H1 (cell line): ENCODE measurements at regions not wholly inside any gene's neighbourhood (a gene's known extent, or its start where the extent isn't known, plus 50 kb on each side); places are given as distances from the start of the nearest gene placed in this dataset.

ENCODE experiments used
- CTCF ChIA-PET: fragments of 300-600 bp; sonication (Branson Sonifier 250); formaldehyde crosslinking; loops from one replicate; lab custom pipeline; 2021; ENCODE audit not compliant: partially characterized antibody; lab: Charles Lee
- POLR2A ChIA-PET: fragments of 300-600 bp; sonication (Branson Sonifier 250); formaldehyde crosslinking; loops from one replicate; lab custom pipeline; 2021; ENCODE audit warnings: inconsistent platforms; ENCODE audit not compliant: partially characterized antibody; lab: Charles Lee
- DNase-seq, 2 experiments: peaks; one replicate each; pipeline versions ENCODE4 v3.0.0 to v3.0.0-alpha.2; 2010 to 2022; ENCODE audit warnings: low spot score in 2 of 2, low read depth in 1 of 2, mixed read lengths in 1 of 2
- FAIRE-seq: peaks from 2 replicates; lab custom pipeline; 2011; peaks lifted over from hg19 to GRCh38; lab: Jason Lieb, UNC
- H2AFZ ChIP-seq: 2 replicates; pipeline ENCODE4 v1.8.1; 2012; ENCODE audit warnings: low read length, inconsistent platforms
- H2AK5ac ChIP-seq: 2 replicates; pipeline ENCODE4 v1.6.1; 2013; ENCODE audit warnings: low read depth, low read length
- H2BK120ac ChIP-seq: replicated peaks from 2 replicates; pipeline ENCODE3; 2013; ENCODE audit warnings: low read depth, low read length, inconsistent platforms
- H2BK12ac ChIP-seq: 2 replicates; pipeline ENCODE4 v1.6.1; 2013; ENCODE audit warnings: low read depth, low read length
- H2BK15ac ChIP-seq: 2 replicates; pipeline ENCODE4 v1.6.1; 2013; ENCODE audit warnings: low read length
- H2BK20ac ChIP-seq: 2 replicates; pipeline ENCODE4 v1.6.1; 2013; ENCODE audit warnings: low read length
- H2BK5ac ChIP-seq: 2 replicates; pipeline ENCODE4 v1.6.1; 2013; ENCODE audit warnings: low read depth, low read length
- H3K14ac ChIP-seq: 2 replicates; pipeline ENCODE4 v1.6.1; 2013; ENCODE audit warnings: inconsistent platforms; ENCODE audit not compliant: insufficient read length
- H3K18ac ChIP-seq: 2 replicates; pipeline ENCODE4 v1.6.1; 2013; ENCODE audit warnings: low read length; ENCODE audit errors: extremely low read depth
- H3K23ac ChIP-seq: 2 replicates; pipeline ENCODE4 v1.6.1; 2013; ENCODE audit warnings: inconsistent platforms; ENCODE audit not compliant: insufficient read length
- H3K23me2 ChIP-seq: 2 replicates; pipeline ENCODE4 v1.6.1; 2013; ENCODE audit warnings: low read depth, low read length
- H3K27ac ChIP-seq: 2 replicates; pipeline ENCODE4 v1.6.1; 2011; ENCODE audit warnings: low read depth, low read length, inconsistent platforms
- H3K27me3 ChIP-seq, 4 experiments: replicated peaks in 1 of 4; 1 replicate in 1 of 4; 2 replicates in 3 of 4; pipeline versions ENCODE4 v1.6.1 to v1.8.1; 2011 to 2013; ENCODE audit warnings: low read length in 3 of 4, mild to moderate bottlenecking in 3 of 4, inconsistent platforms in 2 of 4, mixed read lengths in 2 of 4, moderate library complexity in 1 of 4; ENCODE audit not compliant: control insufficient read depth in 3 of 4, insufficient read depth in 3 of 4; ENCODE audit errors: extremely low read depth in 1 of 4
- H3K36me3 ChIP-seq, 4 experiments: 2 replicates each; pipeline versions ENCODE4 v1.6.1 to v1.8.1; 2011 to 2013; ENCODE audit warnings: mild to moderate bottlenecking in 4 of 4, low read length in 3 of 4, moderate library complexity in 2 of 4, control low read depth in 1 of 4, inconsistent platforms in 1 of 4; ENCODE audit not compliant: insufficient read depth in 4 of 4, control insufficient read depth in 2 of 4
- H3K4ac ChIP-seq: replicated peaks from 2 replicates; pipeline ENCODE3; 2013; ENCODE audit warnings: low read length, low read depth, mixed read lengths, inconsistent platforms; ENCODE audit not compliant: insufficient read length
- H3K4me1 ChIP-seq, 4 experiments: replicated peaks in 1 of 4; 1 replicate in 1 of 4; 2 replicates in 3 of 4; pipeline versions ENCODE4 v1.6.1 to v1.8.1; 2011 to 2013; ENCODE audit warnings: low read length in 3 of 4, inconsistent platforms in 2 of 4, mixed read lengths in 1 of 4; ENCODE audit not compliant: insufficient read depth in 4 of 4, control insufficient read depth in 3 of 4
- H3K4me2 ChIP-seq, 2 experiments: 2 replicates each; pipeline versions ENCODE4 v1.6.1 to v1.8.1; 2011 to 2013; ENCODE audit warnings: low read depth in 2 of 2, low read length in 2 of 2, control low read depth in 1 of 2, inconsistent platforms in 1 of 2, mild to moderate bottlenecking in 1 of 2; ENCODE audit not compliant: insufficient read depth in 1 of 2
- H3K4me3 ChIP-seq, 4 experiments: fragments of 200-600, 300-600 bp in 1 of 4; sonication (generic), shearing (Covaris generic), sonication (Bioruptor Twin) in 1 of 4; 2 replicates each; pipeline versions ENCODE4 v1.5.1 to v1.8.1; 2011 to 2016; ENCODE audit warnings: low read length in 4 of 4, low read depth in 3 of 4, control low read depth in 2 of 4, inconsistent platforms in 2 of 4, mild to moderate bottlenecking in 2 of 4, mixed read lengths in 1 of 4, moderate library complexity in 1 of 4; ENCODE audit not compliant: insufficient read depth in 2 of 4; ENCODE audit errors: extremely low read depth in 1 of 4
- H3K56ac ChIP-seq: replicated peaks from 2 replicates; pipeline ENCODE3; 2013; ENCODE audit warnings: low read depth, mild to moderate bottlenecking, mixed read lengths, low read length, inconsistent platforms; ENCODE audit not compliant: insufficient read length
- H3K79me1 ChIP-seq: 2 replicates; pipeline ENCODE4 v1.6.1; 2013; ENCODE audit warnings: low read depth, low read length, control low read depth
- H3K79me2 ChIP-seq, 2 experiments: 2 replicates each; pipeline versions ENCODE4 v1.6.1 to v1.8.1; 2012 to 2013; ENCODE audit warnings: low read length in 2 of 2, mild to moderate bottlenecking in 2 of 2, inconsistent platforms in 1 of 2; ENCODE audit not compliant: insufficient read depth in 2 of 2, control insufficient read depth in 1 of 2
- H3K9ac ChIP-seq, 4 experiments: replicated peaks in 1 of 4; 1 replicate in 1 of 4; 2 replicates in 3 of 4; pipeline versions ENCODE4 v1.6.1 to v1.8.1; 2011 to 2013; ENCODE audit warnings: low read depth in 3 of 4, low read length in 3 of 4, control low read depth in 2 of 4, mild to moderate bottlenecking in 2 of 4, moderate library complexity in 2 of 4, inconsistent platforms in 1 of 4; ENCODE audit errors: extremely low read depth in 1 of 4
- H3K9me3 ChIP-seq, 2 experiments: 2 replicates each; pipeline versions ENCODE4 v1.6.1 to v1.8.1; 2012 to 2013; ENCODE audit warnings: mild to moderate bottlenecking in 2 of 2, moderate library complexity in 2 of 2, control low read depth in 1 of 2, inconsistent platforms in 1 of 2, low read depth in 1 of 2, low read length in 1 of 2, mixed read lengths in 1 of 2; ENCODE audit not compliant: insufficient read depth in 2 of 2
- H4K20me1 ChIP-seq, 2 experiments: replicated peaks in 1 of 2; 2 replicates each; pipeline versions ENCODE3 to v1.8.1; 2011 to 2013; ENCODE audit warnings: inconsistent platforms in 2 of 2, low read length in 2 of 2, mild to moderate bottlenecking in 1 of 2; ENCODE audit not compliant: insufficient read depth in 2 of 2, control insufficient read depth in 1 of 2
- H4K5ac ChIP-seq: 2 replicates; pipeline ENCODE4 v1.6.1; 2013; ENCODE audit warnings: low read length, low read depth, mixed read lengths, inconsistent platforms; ENCODE audit not compliant: insufficient read length
- H4K8ac ChIP-seq: 2 replicates; pipeline ENCODE4 v1.8.0; 2013; ENCODE audit warnings: mild to moderate bottlenecking, moderate library complexity, low read length, inconsistent platforms; ENCODE audit not compliant: insufficient read depth; ENCODE audit errors: extremely low read depth
- H4K91ac ChIP-seq: replicated peaks from 2 replicates; pipeline ENCODE3; 2013; ENCODE audit warnings: low read length, mixed read lengths, inconsistent platforms; ENCODE audit not compliant: insufficient read length
- CBX8 ChIP-seq: fragments of 300-800, 300-1000 bp; sonication (generic); IDR thresholded peaks from 2 replicates; pipeline ENCODE4 v1.7.1; 2016; ENCODE audit warnings: low read depth, low read length, borderline replicate concordance
- TEAD4 ChIP-seq: IDR thresholded peaks from 2 replicates; pipeline ENCODE4 v1.6.1; 2012; ENCODE audit warnings: low read depth, low read length, inconsistent platforms, mixed read lengths
- USF2 ChIP-seq: IDR thresholded peaks from 2 replicates; pipeline ENCODE4 v1.6.1; 2011; ENCODE audit warnings: low read length, improper control_type of control experiment
- ZNF274 ChIP-seq: IDR thresholded peaks from 2 replicates; pipeline ENCODE4 v1.7.0; 2012; ENCODE audit warnings: low read length, borderline replicate concordance; ENCODE audit errors: extremely low read depth

DNA sequence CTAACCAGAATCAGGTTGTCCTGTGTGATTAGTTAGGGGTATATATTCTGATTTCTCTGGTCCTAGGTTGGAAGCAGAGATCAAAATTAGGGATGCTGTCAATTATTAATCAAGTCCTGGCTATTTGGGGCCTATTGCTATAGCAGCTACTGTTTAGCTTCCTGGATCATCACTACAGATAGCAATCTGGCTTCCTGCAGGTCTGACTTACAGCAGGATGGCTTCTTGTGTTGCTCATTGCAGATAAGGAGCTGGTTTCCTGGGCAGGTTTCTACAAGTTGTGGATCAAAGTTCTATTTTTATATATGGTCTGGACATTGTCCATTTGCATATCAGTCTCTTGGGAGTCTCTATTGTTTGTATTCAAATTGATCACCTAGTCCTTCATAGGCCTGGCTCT lies 57.7 kb upstream of the C4orf54 start:
- Histone ChIP-seq H3K9me3 (no peaks in the 10 kb centered on the region), H3K79me1 (no peaks in the 10 kb centered on the region), H3K18ac (no peak overlapping the region), H4K20me1 (no peaks in the 10 kb centered on the region), H3K14ac (no peak overlapping the region), H3K4me3 (no peak overlapping the region), H3K9ac (peak overlapping the region in 1 of 4 experiments; percentile 34; a peak in 1 of 7 replicates), H4K8ac (no peak overlapping the region), H2BK12ac (no peak overlapping the region), H3K36me3 (no peaks in the 10 kb centered on the region), H3K4me1 (peaks cover 0 to 3% (median 0%) of the 10 kb centered on the region in 4 experiments; a peak in 3 of 7 replicates), H3K23ac (no peak overlapping the region), H2BK15ac (no peak overlapping the region), H2BK20ac (no peak overlapping the region), H3K79me2 (no peaks in the 10 kb centered on the region), H2AK5ac (no peak overlapping the region), H3K27ac (no peak overlapping the region), H3K4ac (no peak overlapping the region), H3K4me2 (no peak overlapping the region), H2BK5ac (no peak overlapping the region), H3K27me3 (no peaks in the 10 kb centered on the region), H3K23me2 (no peaks in the 10 kb centered on the region; the same call in 1 of the 2 replicates), H4K91ac (no peak overlapping the region), H2BK120ac (no peak overlapping the region), H2AFZ (no peak overlapping the region), H3K56ac (no peak overlapping the region), H4K5ac (no peak overlapping the region)
- no peak for FAIRE-seq
- ChIA-PET POLR2A (no interaction called here), CTCF (interaction anchor here (0.8 to 1.5 kb wide), 2 partner anchors 9 to 514 kb away, joined by 3 to 4 read pairs; no protein-coding TSS in a partner anchor)
- no peak for DNase-seq
- TF ChIP-seq ZNF274 (no peak), CBX8 (no peak), TEAD4 (no peak), USF2 (no peak)
